AML-193 (cell line): ENCODE measurements at regions not wholly inside any gene's neighbourhood (a gene's known extent, or its start where the extent isn't known, plus 50 kb on each side); places are given as distances from the start of the nearest gene placed in this dataset.

Experiments used
- DNase-seq, 2 experiments: peaks; one replicate each; lab custom pipeline; 2025; lab: John Stamatoyannopoulos, UW

GRCh38 chr14:97266653-97267052, 469.5 kb downstream of the VRK1 start:
- no peak for DNase-seq

- no peak for DNase-seq
Observed at GRCh38 chr14:97267509-97267908, 470.3 kb downstream of the VRK1 start.

GRCh38 chr14:97268097-97268496, 470.9 kb downstream of the VRK1 start:
- no peak for DNase-seq

- no peak for DNase-seq
Observed at GRCh38 chr14:97270308-97270707, 473.1 kb downstream of the VRK1 start.

GRCh38 chr14:97271451-97271960, 474.3 kb downstream of the VRK1 start:
- DNase-seq, result no peak

GRCh38 chr14:97273540-97273939, 476.4 kb downstream of the VRK1 start:
- no peak for DNase-seq

- DNase-seq, result no peak
Observed at GRCh38 chr14:97274626-97275025, 477.4 kb downstream of the VRK1 start.

- no peak for DNase-seq
Observed at GRCh38 chr14:97275276-97275675, 478.1 kb downstream of the VRK1 start.

- DNase-seq, result no peak
Observed at GRCh38 chr14:97276573-97276972, 479.4 kb downstream of the VRK1 start.

- no peak for DNase-seq
Observed at GRCh38 chr14:97277711-97278110, 480.5 kb downstream of the VRK1 start.

GRCh38 chr14:97280526-97280925, 483.3 kb downstream of the VRK1 start:
- no peak for DNase-seq

- DNase-seq, result no peak
Observed at GRCh38 chr14:97281741-97282140, 484.6 kb downstream of the VRK1 start.

- no peak for DNase-seq
Observed at GRCh38 chr14:97282210-97283004, 485.2 kb downstream of the VRK1 start.

- no peak for DNase-seq
Observed at GRCh38 chr14:97283005-97283403, 485.8 kb downstream of the VRK1 start.

- no peak for DNase-seq
Observed at GRCh38 chr14:97283426-97283825, 486.2 kb downstream of the VRK1 start.

GRCh38 chr14:97283841-97284240, 486.7 kb downstream of the VRK1 start:
- no peak for DNase-seq

GRCh38 chr14:97287956-97288355, 490.8 kb downstream of the VRK1 start:
- no peak for DNase-seq

- no peak for DNase-seq
Observed at GRCh38 chr14:97290065-97290464, 492.9 kb downstream of the VRK1 start.

GRCh38 chr14:97290977-97291376, 493.8 kb downstream of the VRK1 start:
- no peak for DNase-seq

GRCh38 chr14:97293659-97294058, 496.5 kb downstream of the VRK1 start:
- no peak for DNase-seq

GRCh38 chr14:97295108-97295710, 498.0 kb downstream of the VRK1 start:
- DNase-seq, result no peak

GRCh38 chr14:97296176-97296575, 499.0 kb downstream of the VRK1 start:
- DNase-seq, result no peak

GRCh38 chr14:97297100-97297499, 499.9 kb downstream of the VRK1 start:
- no peak for DNase-seq

GRCh38 chr14:97298331-97298730, 501.1 kb downstream of the VRK1 start:
- DNase-seq, result no peak
